Mesothelial cell of epicardium (in vitro differentiated cells): ENCODE measurements at regions not wholly inside any gene's neighbourhood (a gene's known extent, or its start where the extent isn't known, plus 50 kb on each side); places are given as distances from the start of the nearest gene placed in this dataset.

ENCODE experiments used
- DNase-seq, 2 experiments: peaks; one replicate each; pipeline ENCODE4 v3.0.0; 2021; ENCODE audit warnings: low spot score in 2 of 2; ENCODE audit not compliant: unreplicated experiment in 2 of 2
- H3K27ac Mint-ChIP-seq: 2 replicates; pipeline ENCODE4 v1.8.0; 2021; ENCODE audit warnings: mixed read lengths
- H3K27me3 Mint-ChIP-seq: 2 replicates; pipeline ENCODE4 v1.8.0; 2021; ENCODE audit warnings: low read depth, mixed read lengths
- H3K36me3 Mint-ChIP-seq: 2 replicates; pipeline ENCODE4 v1.8.0; 2021; ENCODE audit warnings: mixed read lengths
- H3K4me1 Mint-ChIP-seq: 2 replicates; pipeline ENCODE4 v1.8.0; 2021; ENCODE audit warnings: mixed read lengths
- H3K4me3 Mint-ChIP-seq: 2 replicates; pipeline ENCODE4 v1.8.0; 2021; ENCODE audit warnings: mild to moderate bottlenecking, moderate library complexity, mixed read lengths
- H3K9me3 Mint-ChIP-seq: 2 replicates; pipeline ENCODE4 v1.8.0; 2021; ENCODE audit warnings: mixed read lengths
- TF ChIP-seq, protein P1 (sequence below): fragments of 200-600 bp; sonication (generic); IDR thresholded peaks from one replicate; pipeline ENCODE4 v1.5.0; 2021; ENCODE audit warnings: antibody characterized with exemption; ENCODE audit not compliant: unreplicated experiment

DNA sequence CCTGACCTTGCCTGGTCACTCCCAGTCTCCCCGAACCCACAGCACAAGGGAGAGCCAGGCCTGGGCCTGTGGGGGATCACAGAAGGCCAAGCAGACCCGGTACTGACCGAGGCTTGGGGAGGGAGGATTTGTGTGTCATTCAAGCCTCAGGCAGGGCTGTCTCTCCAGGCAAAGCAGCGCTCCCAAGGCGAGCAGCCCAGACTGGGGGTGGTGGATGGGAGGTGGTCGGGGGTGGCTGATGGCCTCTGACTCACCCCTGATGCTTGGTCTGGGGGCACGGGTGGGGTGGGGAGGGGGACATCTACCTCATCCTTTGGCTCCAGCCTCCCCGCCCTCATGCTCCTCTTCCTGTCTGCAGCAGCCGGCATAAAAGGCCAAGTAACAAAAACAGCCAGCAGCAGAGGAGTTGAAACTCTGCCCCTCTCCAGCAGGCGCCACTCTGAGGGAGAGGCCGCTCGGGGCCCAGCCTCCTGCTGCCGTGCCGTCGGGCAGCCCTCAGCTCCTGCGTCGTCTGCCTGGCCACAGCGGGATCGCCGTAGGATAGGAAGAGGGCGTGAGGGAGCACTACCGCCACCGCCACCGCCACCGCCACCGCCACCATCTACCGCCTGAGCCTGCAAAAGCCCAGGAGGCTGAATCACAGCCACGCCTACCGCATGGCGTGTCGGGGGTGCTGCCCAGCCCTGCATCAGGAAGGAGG lies 166.0 kb downstream of the OLFM1 start:
- H3K27ac Mint-ChIP-seq, result no peak overlapping the region
- H3K4me1 Mint-ChIP-seq, result peaks cover 5% of the 10 kb centered on the region
- TF ChIP-seq, protein P1, sequence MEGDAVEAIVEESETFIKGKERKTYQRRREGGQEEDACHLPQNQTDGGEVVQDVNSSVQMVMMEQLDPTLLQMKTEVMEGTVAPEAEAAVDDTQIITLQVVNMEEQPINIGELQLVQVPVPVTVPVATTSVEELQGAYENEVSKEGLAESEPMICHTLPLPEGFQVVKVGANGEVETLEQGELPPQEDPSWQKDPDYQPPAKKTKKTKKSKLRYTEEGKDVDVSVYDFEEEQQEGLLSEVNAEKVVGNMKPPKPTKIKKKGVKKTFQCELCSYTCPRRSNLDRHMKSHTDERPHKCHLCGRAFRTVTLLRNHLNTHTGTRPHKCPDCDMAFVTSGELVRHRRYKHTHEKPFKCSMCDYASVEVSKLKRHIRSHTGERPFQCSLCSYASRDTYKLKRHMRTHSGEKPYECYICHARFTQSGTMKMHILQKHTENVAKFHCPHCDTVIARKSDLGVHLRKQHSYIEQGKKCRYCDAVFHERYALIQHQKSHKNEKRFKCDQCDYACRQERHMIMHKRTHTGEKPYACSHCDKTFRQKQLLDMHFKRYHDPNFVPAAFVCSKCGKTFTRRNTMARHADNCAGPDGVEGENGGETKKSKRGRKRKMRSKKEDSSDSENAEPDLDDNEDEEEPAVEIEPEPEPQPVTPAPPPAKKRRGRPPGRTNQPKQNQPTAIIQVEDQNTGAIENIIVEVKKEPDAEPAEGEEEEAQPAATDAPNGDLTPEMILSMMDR, result no peak
- H3K27me3 Mint-ChIP-seq, result peaks cover 48% of the 10 kb centered on the region
- H3K36me3 Mint-ChIP-seq, result no peaks in the 10 kb centered on the region
- no peak for DNase-seq
- H3K4me3 Mint-ChIP-seq, result no peak overlapping the region
- H3K9me3 Mint-ChIP-seq, result no peaks in the 10 kb centered on the region

DNA sequence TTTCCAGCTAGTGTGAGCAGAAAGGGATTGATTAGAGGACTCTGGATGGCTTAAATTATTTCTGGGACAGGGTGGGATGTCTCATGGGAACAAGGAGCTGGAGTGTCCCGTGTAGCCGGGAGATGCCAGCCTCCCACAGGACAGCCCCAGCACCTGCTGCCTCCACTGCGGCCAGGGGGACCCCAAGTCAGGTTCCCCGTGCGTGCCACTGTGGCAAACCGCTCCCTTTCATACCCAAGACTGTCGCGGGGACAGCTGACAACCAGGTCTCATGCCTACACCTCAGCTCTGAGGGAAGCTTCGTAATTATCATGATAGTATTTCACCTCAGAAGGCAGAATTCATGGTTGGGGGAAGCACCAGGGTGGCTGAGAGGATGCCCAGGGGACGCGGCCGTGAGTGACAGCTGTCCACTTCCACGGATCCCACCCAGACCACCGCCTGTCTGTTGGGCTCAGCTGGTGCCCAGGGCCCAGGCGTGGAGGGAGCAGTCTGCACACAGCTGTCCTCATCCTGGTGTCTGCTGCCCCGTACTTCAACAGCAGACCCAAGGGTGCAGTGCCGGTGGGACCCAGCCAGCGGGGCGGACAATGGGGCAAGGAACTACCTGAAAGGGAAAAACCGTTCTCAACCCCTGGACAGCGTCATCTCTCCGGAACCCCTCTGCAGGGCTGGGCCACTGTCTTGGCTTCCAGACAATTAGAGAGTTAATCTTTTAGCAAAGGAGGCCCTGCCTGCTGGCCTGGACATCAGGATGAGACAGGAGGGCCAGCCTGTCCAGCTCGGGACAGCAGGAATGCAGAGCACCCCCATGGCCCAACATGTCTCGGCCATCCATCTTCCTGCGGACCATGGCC lies 166.9 kb downstream of the OLFM1 start:
- no peak for DNase-seq
- H3K36me3 Mint-ChIP-seq, result no peaks in the 10 kb centered on the region
- H3K9me3 Mint-ChIP-seq, result no peaks in the 10 kb centered on the region
- H3K4me3 Mint-ChIP-seq, result no peak overlapping the region
- peaks cover 48% of the 10 kb centered on the region for H3K27me3 Mint-ChIP-seq
- TF ChIP-seq, protein P1, result no peak
- H3K27ac Mint-ChIP-seq, result no peak overlapping the region
- peaks cover 5% of the 10 kb centered on the region for H3K4me1 Mint-ChIP-seq

DNA sequence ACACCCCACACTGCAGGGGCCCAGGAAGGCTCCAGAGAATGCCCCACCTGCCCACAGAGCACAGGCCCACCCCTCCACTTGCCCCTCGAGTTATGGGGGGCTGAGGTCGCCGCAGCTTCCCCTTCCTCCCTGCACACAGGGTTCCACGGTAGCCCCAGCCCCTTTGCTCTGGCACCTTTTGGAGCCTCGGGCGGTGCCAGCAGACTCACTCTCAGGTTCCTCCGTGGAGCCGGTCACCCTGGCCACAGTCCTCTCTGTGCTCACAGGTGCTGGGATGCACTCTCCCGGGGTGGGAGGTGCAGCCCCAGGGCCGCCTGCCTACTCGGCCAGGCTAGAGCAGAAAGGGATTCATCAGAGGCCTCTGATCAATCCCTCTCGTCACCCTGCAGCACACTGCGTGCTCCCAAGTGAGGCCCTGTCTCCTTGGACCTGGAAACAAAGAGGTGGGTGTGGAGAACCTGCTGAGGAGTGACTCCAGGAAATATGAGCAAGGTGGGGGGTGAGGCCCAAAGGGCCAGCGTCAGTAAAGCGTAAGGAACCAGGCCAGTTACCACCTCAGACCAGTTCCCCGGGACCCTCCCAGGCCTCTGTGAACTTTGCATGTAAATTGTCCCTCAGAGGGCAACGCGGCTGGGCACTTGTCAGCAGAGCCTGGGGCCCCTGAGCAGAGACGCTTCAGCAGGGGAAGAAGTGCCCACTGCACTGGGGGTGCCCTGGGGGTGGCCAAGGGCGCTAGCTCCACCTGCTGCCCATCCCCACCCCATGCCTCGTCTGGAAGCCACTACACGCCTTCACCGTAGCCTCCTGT lies 167.8 kb downstream of the OLFM1 start:
- Mint-ChIP-seq H3K9me3 (no peaks in the 10 kb centered on the region), H3K4me3 (no peak overlapping the region), H3K27me3 (peaks cover 48% of the 10 kb centered on the region), H3K27ac (no peak overlapping the region), H3K36me3 (no peaks in the 10 kb centered on the region), H3K4me1 (peaks cover 5% of the 10 kb centered on the region)
- TF ChIP-seq, protein P1, result no peak
- DNase-seq, result no peak

DNA sequence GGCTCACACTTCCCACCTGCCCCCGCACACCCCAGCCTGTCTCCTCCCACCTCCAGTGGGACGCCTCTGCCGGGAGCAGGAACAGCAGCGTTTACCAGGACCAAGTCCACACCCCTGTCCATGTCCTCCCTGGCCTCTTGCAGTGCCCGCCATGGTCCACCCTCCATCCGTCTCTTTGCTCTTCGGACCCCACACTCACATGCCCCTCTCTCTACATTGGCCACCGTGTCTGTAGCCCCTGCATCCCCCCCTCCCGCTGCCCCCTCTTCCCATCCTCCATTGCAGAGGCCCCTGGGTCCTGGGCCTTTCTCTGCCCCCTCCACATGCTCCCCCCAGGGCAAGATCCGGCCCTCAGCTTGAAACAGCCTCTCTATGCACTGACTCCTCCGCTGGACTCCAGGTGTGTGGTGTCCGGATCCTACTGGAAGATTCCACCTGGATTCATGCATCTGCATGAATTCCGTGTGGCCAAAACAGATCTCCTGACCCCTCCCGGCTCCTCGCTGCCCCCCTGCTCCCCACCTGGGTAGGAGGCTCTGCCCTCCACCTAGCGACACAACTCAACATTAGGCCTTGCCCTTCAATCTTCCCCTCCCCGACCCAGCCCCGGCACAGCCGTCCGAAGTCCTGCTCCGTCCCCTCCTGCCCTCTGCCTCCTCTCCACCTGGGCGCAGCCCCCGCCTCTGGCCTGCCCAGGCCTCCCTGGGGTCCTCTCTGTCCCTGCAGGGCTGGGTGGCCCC lies 168.5 kb downstream of the OLFM1 start:
- no peaks in the 10 kb centered on the region for H3K36me3 Mint-ChIP-seq
- DNase-seq, result no peak
- no peaks in the 10 kb centered on the region for H3K9me3 Mint-ChIP-seq
- H3K27me3 Mint-ChIP-seq, result peaks cover 48% of the 10 kb centered on the region
- H3K27ac Mint-ChIP-seq, result no peak overlapping the region
- TF ChIP-seq, protein P1, result no peak
- no peak overlapping the region for H3K4me3 Mint-ChIP-seq
- peaks cover 5% of the 10 kb centered on the region for H3K4me1 Mint-ChIP-seq
